ENCODE measurements at regions not wholly inside any gene's neighbourhood (a gene's known extent, or its start where the extent isn't known, plus 50 kb on each side); places are given as distances from the start of the nearest gene placed in this dataset.

- H3K4me2 ChIP-seq (ENCODE audit: insufficient read depth, low read length) = no peak overlapping the region
- no peak for TF ChIP-seq EZH2 (IDR thresholded peaks at IDR 0.05; ENCODE audit: borderline replicate concordance, low read depth, low read length, severe bottlenecking)
- TF ChIP-seq CTCF (IDR thresholded peaks at IDR 0.05; ENCODE audit: borderline replicate concordance, extremely low read depth, low read length, poor library complexity, severe bottlenecking) = no peak
- no peak overlapping the region for H3K4me3 ChIP-seq (ENCODE audit: low read depth in 1 of 2, low read length in 2 of 2)
- peaks cover 26% of the 10 kb centered on the region for H3K27me3 ChIP-seq (ENCODE audit: insufficient read depth, low read length, poor library complexity)
- no peak overlapping the region for H3K9ac ChIP-seq (ENCODE audit: low read depth, low read length)
- no peak for DNase-seq
- H2AFZ ChIP-seq (ENCODE audit: low read depth, low read length) = no peak overlapping the region
- H3K9me3 ChIP-seq (ENCODE audit: insufficient read depth, low read length, severe bottlenecking) = no peaks in the 10 kb centered on the region
- H3K36me3 ChIP-seq (ENCODE audit: insufficient read depth, low read length) = no peaks in the 10 kb centered on the region
- no peaks in the 10 kb centered on the region for H3K4me1 ChIP-seq (ENCODE audit: insufficient read depth, low read length)
- no peak overlapping the region for H3K27ac ChIP-seq (ENCODE audit: low read length)
- ATAC-seq (ENCODE audit: insufficient read depth, low read depth) = no peak
- H3K79me2 ChIP-seq (ENCODE audit: insufficient read depth, low read length) = no peaks in the 10 kb centered on the region
- H4K20me1 ChIP-seq (ENCODE audit: insufficient read depth, low read length) = peaks cover 3% of the 10 kb centered on the region; the same call in 1 of the 2 replicates
Measured at GRCh38 chr18:47737198-47737830, 193.1 kb downstream of the SMAD2 start.

GRCh38 chr18:47736376-47737140 lies 193.9 kb downstream of the SMAD2 start:
- H3K27me3 ChIP-seq (ENCODE audit: insufficient read depth, low read length, poor library complexity) = peaks cover 31% of the 10 kb centered on the region
- no peaks in the 10 kb centered on the region for H3K9me3 ChIP-seq (ENCODE audit: insufficient read depth, low read length, severe bottlenecking)
- H3K27ac ChIP-seq (ENCODE audit: low read length) = no peak overlapping the region
- no peak for DNase-seq
- no peak overlapping the region for H3K9ac ChIP-seq (ENCODE audit: low read depth, low read length)
- H4K20me1 ChIP-seq (ENCODE audit: insufficient read depth, low read length) = peaks cover 3% of the 10 kb centered on the region; the same call in 1 of the 2 replicates
- no peak for ATAC-seq (ENCODE audit: insufficient read depth, low read depth)
- no peak overlapping the region for H3K4me2 ChIP-seq (ENCODE audit: insufficient read depth, low read length)
- TF ChIP-seq EZH2 (IDR thresholded peaks at IDR 0.05; ENCODE audit: borderline replicate concordance, low read depth, low read length, severe bottlenecking) (no peak), CTCF (IDR thresholded peaks at IDR 0.05; ENCODE audit: borderline replicate concordance, extremely low read depth, low read length, poor library complexity, severe bottlenecking) (no peak)
- H3K36me3 ChIP-seq (ENCODE audit: insufficient read depth, low read length) = no peaks in the 10 kb centered on the region
- no peak overlapping the region for H3K4me3 ChIP-seq (ENCODE audit: low read depth in 1 of 2, low read length in 2 of 2)
- no peaks in the 10 kb centered on the region for H3K79me2 ChIP-seq (ENCODE audit: insufficient read depth, low read length)
- H3K4me1 ChIP-seq (ENCODE audit: insufficient read depth, low read length) = no peaks in the 10 kb centered on the region
- no peak overlapping the region for H2AFZ ChIP-seq (ENCODE audit: low read depth, low read length)

GRCh38 chr18:47735041-47735702 lies 195.3 kb downstream of the SMAD2 start:
- Histone ChIP-seq H2AFZ (ENCODE audit: low read depth, low read length) (no peak overlapping the region), H3K9ac (ENCODE audit: low read depth, low read length) (no peak overlapping the region), H3K9me3 (ENCODE audit: insufficient read depth, low read length, severe bottlenecking) (no peaks in the 10 kb centered on the region), H3K4me3 (ENCODE audit: low read depth in 1 of 2, low read length in 2 of 2) (no peak overlapping the region), H3K4me1 (ENCODE audit: insufficient read depth, low read length) (no peaks in the 10 kb centered on the region), H4K20me1 (ENCODE audit: insufficient read depth, low read length) (peaks cover 3% of the 10 kb centered on the region; the same call in 1 of the 2 replicates), H3K36me3 (ENCODE audit: insufficient read depth, low read length) (no peaks in the 10 kb centered on the region), H3K4me2 (ENCODE audit: insufficient read depth, low read length) (no peak overlapping the region), H3K79me2 (ENCODE audit: insufficient read depth, low read length) (no peaks in the 10 kb centered on the region), H3K27me3 (ENCODE audit: insufficient read depth, low read length, poor library complexity) (peaks cover 41% of the 10 kb centered on the region), H3K27ac (ENCODE audit: low read length) (no peak overlapping the region)
- DNase-seq (no peak), ATAC-seq (ENCODE audit: insufficient read depth, low read depth) (no peak)
- TF ChIP-seq CTCF (IDR thresholded peaks at IDR 0.05; ENCODE audit: borderline replicate concordance, extremely low read depth, low read length, poor library complexity, severe bottlenecking) (no peak), EZH2 (IDR thresholded peaks at IDR 0.05; ENCODE audit: borderline replicate concordance, low read depth, low read length, severe bottlenecking) (no peak)

All from DND-41 (cell line).